ENCODE measurements at regions not wholly inside any gene's neighbourhood (a gene's known extent, or its start where the extent isn't known, plus 50 kb on each side); places are given as distances from the start of the nearest gene placed in this dataset.

DNA sequence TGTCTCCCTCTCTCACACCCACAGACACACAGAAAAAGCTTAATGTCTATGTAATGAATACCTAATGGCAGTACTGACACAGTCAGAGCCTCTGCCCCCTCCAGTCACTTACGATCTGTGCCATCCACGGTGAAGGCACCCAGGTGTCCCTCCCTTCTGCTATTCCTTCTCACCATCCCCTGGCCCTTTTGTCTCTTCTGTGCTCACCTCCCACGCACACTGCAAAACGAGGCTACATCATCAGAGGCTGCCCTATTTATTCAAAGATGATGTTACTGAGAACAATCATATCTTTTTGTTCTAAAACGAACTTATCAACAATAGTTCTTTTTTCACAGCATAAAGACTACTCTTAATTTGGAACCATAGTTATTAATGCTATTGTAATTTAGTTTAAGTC is 246.9 kb upstream of the MKLN1 start:
- TF ChIP-seq CTCF (IDR thresholded peaks at IDR 0.05) (no peak), ZFX (IDR thresholded peaks at IDR 0.05; ENCODE audit: borderline replicate concordance) (no peak)

All from 22Rv1 (cell line).